ENCODE measurements at regions not wholly inside any gene's neighbourhood (a gene's known extent, or its start where the extent isn't known, plus 50 kb on each side); places are given as distances from the start of the nearest gene placed in this dataset.

DNA sequence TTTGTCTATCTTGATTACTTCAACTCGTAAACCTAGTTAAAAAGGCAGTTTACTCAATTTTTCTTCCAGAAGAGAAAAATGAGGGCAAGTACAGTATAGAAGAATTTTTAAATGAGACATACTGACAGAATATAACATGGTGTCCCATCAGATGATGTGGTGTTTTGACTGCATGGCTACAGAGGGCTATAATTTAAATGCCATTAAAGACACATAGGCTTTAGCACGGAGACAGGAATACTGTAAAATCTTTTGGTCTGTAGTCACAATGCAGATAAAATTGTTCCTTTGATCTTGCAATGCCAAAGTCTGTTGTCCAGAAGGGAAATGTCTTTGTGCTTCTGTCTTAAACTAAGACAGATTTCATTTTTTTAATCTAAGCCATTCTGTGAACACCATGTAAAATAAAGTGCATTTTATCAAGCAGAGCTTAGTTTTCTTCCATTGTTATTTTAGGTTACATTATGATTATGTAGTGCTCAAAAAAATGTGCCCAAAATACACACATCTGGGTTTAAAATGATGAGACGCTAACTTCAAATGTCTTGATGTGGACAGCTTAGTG is 249.6 kb downstream of the PTPRC start (continued):
- no peak for TF ChIP-seq TAF1 (IDR thresholded peaks at IDR 0.05; ENCODE audit: borderline replicate concordance, low read depth, low read length)
- TF ChIP-seq BMI1 (IDR thresholded peaks at IDR 0.05; ENCODE audit: borderline replicate concordance), result no peak
- no peak for TF ChIP-seq RCOR1 (conservative IDR thresholded peaks at IDR 0.05; ENCODE audit: low read depth, low read length)
- no peak for TF ChIP-seq PAX8 (IDR thresholded peaks at IDR 0.05)
- no peak for TF ChIP-seq ZNF274 (IDR thresholded peaks at IDR 0.05; ENCODE audit: insufficient read depth, insufficient read length)

DNA sequence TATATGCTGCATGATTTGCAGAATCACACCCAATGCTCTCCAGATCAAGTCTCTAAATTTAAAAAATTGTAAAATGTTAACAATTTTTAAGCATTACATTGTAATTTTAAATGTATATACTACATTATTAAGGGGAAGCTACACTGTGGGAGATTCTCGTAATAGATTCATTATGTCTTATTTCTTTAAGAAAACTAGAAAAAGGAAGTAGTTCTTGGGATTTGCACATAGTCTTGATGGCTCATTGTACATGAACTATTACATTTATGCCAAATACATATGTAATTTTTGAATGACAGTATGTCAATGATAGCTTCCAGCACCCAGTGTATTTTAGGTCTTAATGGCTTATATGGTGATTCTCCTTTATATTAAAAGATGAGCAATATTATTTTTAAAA is 250.3 kb downstream of the PTPRC start:
- RAD21 ChIA-PET (ENCODE audit: unreplicated experiment), result interaction anchor here (0.6 to 2.4 kb wide), 6 partner anchors 15 to 319 kb away, joined by 3 to 7 read pairs (median 4); no protein-coding TSS in a partner anchor
- ATAC-seq (no peak; the same call in 2 of the 3 replicates), FAIRE-seq (no peak)

More for the DNA sequence above, 250.3 kb downstream of the PTPRC start:
- ChIA-PET CTCF (interaction anchor here (0.6 to 2.0 kb wide), 5 partner anchors 12 to 701 kb away, joined by 3 to 10 read pairs (median 3); no protein-coding TSS in a partner anchor), SMC1A (ENCODE audit: uncharacterized antibody, unreplicated experiment) (interaction anchor here (1.0 to 2.2 kb wide), 9 partner anchors 13 to 395 kb away, joined by 3 to 11 read pairs (median 3); no protein-coding TSS in a partner anchor), POLR2A (no interaction called here)
- Histone ChIP-seq H3K4me1 (ENCODE audit: control insufficient read depth, insufficient read depth, low read length) (no peaks in the 10 kb centered on the region), H3K27ac (ENCODE audit: control insufficient read depth, insufficient read depth) (no peak overlapping the region), H3K9me3 (replicated peaks; ENCODE audit: control insufficient read depth, insufficient read depth, low read length) (no peaks in the 10 kb centered on the region), H3K4me3 (no peak overlapping the region), H3K79me2 (ENCODE audit: control insufficient read depth, insufficient read depth, low read length) (no peaks in the 10 kb centered on the region), H2AFZ (ENCODE audit: control insufficient read depth, low read depth, low read length) (no peak overlapping the region), H3K4me2 (ENCODE audit: control insufficient read depth, insufficient read depth) (no peak overlapping the region), H4K20me1 (ENCODE audit: control insufficient read depth, insufficient read depth) (no peaks in the 10 kb centered on the region), H3K36me3 (ENCODE audit: control insufficient read depth in 2 of 2, insufficient read depth in 2 of 2, low read length in 1 of 2) (no peaks in the 10 kb centered on the region), H3K27me3 (replicated peaks in 1 of 2; ENCODE audit: control insufficient read depth in 2 of 2, insufficient read depth in 2 of 2, low read length in 1 of 2) (no peaks in the 10 kb centered on the region), H3K9ac (ENCODE audit: control insufficient read depth, insufficient read depth, low read length) (no peak overlapping the region)
- no peak for DNase-seq (ENCODE audit: low read depth, low spot score)
- TF ChIP-seq ZNF592 (IDR thresholded peaks at IDR 0.05) (no peak), PKNOX1 (IDR thresholded peaks at IDR 0.05) (no peak), E2F8 (IDR thresholded peaks at IDR 0.05; ENCODE audit: low read depth, partially characterized antibody) (no peak), ZZZ3 (IDR thresholded peaks at IDR 0.05; ENCODE audit: control insufficient read depth, insufficient read length, low read depth) (no peak)
- TF ChIP-seq, protein P1, sequence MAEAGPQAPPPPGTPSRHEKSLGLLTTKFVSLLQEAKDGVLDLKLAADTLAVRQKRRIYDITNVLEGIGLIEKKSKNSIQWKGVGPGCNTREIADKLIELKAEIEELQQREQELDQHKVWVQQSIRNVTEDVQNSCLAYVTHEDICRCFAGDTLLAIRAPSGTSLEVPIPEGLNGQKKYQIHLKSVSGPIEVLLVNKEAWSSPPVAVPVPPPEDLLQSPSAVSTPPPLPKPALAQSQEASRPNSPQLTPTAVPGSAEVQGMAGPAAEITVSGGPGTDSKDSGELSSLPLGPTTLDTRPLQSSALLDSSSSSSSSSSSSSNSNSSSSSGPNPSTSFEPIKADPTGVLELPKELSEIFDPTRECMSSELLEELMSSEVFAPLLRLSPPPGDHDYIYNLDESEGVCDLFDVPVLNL (IDR thresholded peaks at IDR 0.05; ENCODE audit: low read depth, low read length), result no peak
- TF ChIP-seq, protein P2, sequence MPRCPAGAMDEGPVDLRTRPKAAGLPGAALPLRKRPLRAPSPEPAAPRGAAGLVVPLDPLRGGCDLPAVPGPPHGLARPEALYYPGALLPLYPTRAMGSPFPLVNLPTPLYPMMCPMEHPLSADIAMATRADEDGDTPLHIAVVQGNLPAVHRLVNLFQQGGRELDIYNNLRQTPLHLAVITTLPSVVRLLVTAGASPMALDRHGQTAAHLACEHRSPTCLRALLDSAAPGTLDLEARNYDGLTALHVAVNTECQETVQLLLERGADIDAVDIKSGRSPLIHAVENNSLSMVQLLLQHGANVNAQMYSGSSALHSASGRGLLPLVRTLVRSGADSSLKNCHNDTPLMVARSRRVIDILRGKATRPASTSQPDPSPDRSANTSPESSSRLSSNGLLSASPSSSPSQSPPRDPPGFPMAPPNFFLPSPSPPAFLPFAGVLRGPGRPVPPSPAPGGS (IDR thresholded peaks at IDR 0.05; ENCODE audit: borderline replicate concordance, insufficient read depth, low read depth, low read length, poor library complexity, severe bottlenecking), result no peak
- intact Hi-C loops (cut with micrococcal nuclease; ENCODE audit: unreplicated experiment) (loop anchor here (10.0 kb wide), 2 partner anchors 356 to 576 kb away; no protein-coding TSS in a partner anchor), in situ Hi-C loops (cut with MboI) (no loop called here)
- BruUV-seq (replicated peaks), result no TSS peak
- 77% methylated on average over 1 of the region's 1 CpG for WGBS (ENCODE audit: insufficient coverage, insufficient replicate concordance, low lambda C conversion rate, missing lambda C conversion rate)
